ENCODE measurements at regions not wholly inside any gene's neighbourhood (a gene's known extent, or its start where the extent isn't known, plus 50 kb on each side); places are given as distances from the start of the nearest gene placed in this dataset.

GRCh38 chr1:8206391-8206790 is 111.5 kb upstream of the SLC45A1 start:
- Histone ChIP-seq H3K36me3 (no peaks in the 10 kb centered on the region), H3K4me1 (peaks cover 25% of the 10 kb centered on the region), H3K27me3 (no peaks in the 10 kb centered on the region), H3K27ac (no peak overlapping the region), H3K4me3 (no peak overlapping the region), H3K9me3 (no peaks in the 10 kb centered on the region)
- DNase-seq (no peak), ATAC-seq (no peak)
- TF ChIP-seq, protein P1, sequence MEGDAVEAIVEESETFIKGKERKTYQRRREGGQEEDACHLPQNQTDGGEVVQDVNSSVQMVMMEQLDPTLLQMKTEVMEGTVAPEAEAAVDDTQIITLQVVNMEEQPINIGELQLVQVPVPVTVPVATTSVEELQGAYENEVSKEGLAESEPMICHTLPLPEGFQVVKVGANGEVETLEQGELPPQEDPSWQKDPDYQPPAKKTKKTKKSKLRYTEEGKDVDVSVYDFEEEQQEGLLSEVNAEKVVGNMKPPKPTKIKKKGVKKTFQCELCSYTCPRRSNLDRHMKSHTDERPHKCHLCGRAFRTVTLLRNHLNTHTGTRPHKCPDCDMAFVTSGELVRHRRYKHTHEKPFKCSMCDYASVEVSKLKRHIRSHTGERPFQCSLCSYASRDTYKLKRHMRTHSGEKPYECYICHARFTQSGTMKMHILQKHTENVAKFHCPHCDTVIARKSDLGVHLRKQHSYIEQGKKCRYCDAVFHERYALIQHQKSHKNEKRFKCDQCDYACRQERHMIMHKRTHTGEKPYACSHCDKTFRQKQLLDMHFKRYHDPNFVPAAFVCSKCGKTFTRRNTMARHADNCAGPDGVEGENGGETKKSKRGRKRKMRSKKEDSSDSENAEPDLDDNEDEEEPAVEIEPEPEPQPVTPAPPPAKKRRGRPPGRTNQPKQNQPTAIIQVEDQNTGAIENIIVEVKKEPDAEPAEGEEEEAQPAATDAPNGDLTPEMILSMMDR (IDR thresholded peaks at IDR 0.05), result no peak
- intact Hi-C loops (cut with DNase I), result no loop called here

DNA sequence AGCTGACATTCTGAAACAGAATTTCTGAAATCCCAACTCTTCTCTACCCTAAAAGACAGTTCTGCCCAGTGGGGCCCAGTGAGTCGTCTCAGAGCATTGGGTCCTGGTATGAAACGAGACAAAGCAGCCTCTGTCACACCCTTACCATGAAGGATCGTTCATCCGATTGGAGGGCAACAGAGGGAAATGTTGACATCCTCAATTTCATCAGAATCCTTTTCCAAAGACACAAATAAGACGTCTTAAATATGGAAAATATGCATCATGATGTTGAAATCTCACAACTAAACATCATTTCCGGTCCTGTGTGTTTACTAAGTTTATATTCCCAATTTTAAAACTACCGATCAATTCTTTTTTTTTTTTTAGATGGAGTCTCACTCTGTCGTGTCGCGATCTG is 112.1 kb upstream of the SLC45A1 start:
- Histone ChIP-seq H3K4me3 (no peak overlapping the region), H3K27ac (no peak overlapping the region), H3K4me1 (peaks cover 25% of the 10 kb centered on the region), H3K27me3 (no peaks in the 10 kb centered on the region), H3K9me3 (no peaks in the 10 kb centered on the region), H3K36me3 (no peaks in the 10 kb centered on the region)
- intact Hi-C loops (cut with DNase I), result no loop called here
- DNase-seq (no peak), ATAC-seq (no peak)
- TF ChIP-seq, protein P1 (IDR thresholded peaks at IDR 0.05), result no peak

GRCh38 chr1:8204826-8205225 is 113.1 kb upstream of the SLC45A1 start:
- Histone ChIP-seq H3K36me3 (no peaks in the 10 kb centered on the region), H3K9me3 (no peaks in the 10 kb centered on the region), H3K4me3 (no peak overlapping the region), H3K27me3 (no peaks in the 10 kb centered on the region), H3K27ac (no peak overlapping the region), H3K4me1 (peaks cover 25% of the 10 kb centered on the region)
- ATAC-seq (no peak), DNase-seq (no peak)
- TF ChIP-seq, protein P1 (IDR thresholded peaks at IDR 0.05), result no peak
- intact Hi-C loops (cut with DNase I), result no loop called here

GRCh38 chr1:8203551-8203950 is 114.4 kb upstream of the SLC45A1 start:
- peak overlapping the region; percentile 79 for H3K27ac ChIP-seq
- ATAC-seq (no peak), DNase-seq (no peak)
- H3K27me3 ChIP-seq, result no peaks in the 10 kb centered on the region
- TF ChIP-seq, protein P1 (IDR thresholded peaks at IDR 0.05), result no peak
- H3K36me3 ChIP-seq, result no peaks in the 10 kb centered on the region
- peaks cover 26% of the 10 kb centered on the region for H3K4me1 ChIP-seq
- H3K9me3 ChIP-seq, result no peaks in the 10 kb centered on the region
- intact Hi-C loops (cut with DNase I), result no loop called here
- H3K4me3 ChIP-seq, result no peak overlapping the region

- Histone ChIP-seq H3K27me3 (no peaks in the 10 kb centered on the region), H3K27ac (peak overlapping the region; percentile 79), H3K36me3 (no peaks in the 10 kb centered on the region), H3K4me1 (peaks cover 30% of the 10 kb centered on the region), H3K4me3 (no peak overlapping the region), H3K9me3 (no peaks in the 10 kb centered on the region)
- no peak for ATAC-seq
- intact Hi-C loops (cut with DNase I), result no loop called here
- no peak for DNase-seq
- TF ChIP-seq, protein P1 (IDR thresholded peaks at IDR 0.05), result no peak
Observed at GRCh38 chr1:8203056-8203455, 114.9 kb upstream of the SLC45A1 start.
